HS-5 (cell line): ENCODE measurements at regions not wholly inside any gene's neighbourhood (a gene's known extent, or its start where the extent isn't known, plus 50 kb on each side); places are given as distances from the start of the nearest gene placed in this dataset.

ENCODE experiments used
- DNase-seq: peaks from one replicate; pipeline ENCODE4 v3.0.0-alpha.2; 2012; ENCODE audit warnings: low read depth

- DNase-seq = no peak
Observed at GRCh38 chr6:14031516-14031915, 86.1 kb upstream of the CD83 start.

GRCh38 chr6:14035071-14035847 is 82.3 kb upstream of the CD83 start:
- peak; percentile 86 for DNase-seq

- no peak for DNase-seq
Observed at GRCh38 chr6:14035874-14036273, 81.7 kb upstream of the CD83 start.

GRCh38 chr6:14036911-14037310 is 80.7 kb upstream of the CD83 start:
- DNase-seq = no peak

- peak; percentile 62 for DNase-seq
Observed at GRCh38 chr6:14037402-14038277, 79.9 kb upstream of the CD83 start.

GRCh38 chr6:14038467-14039437 is 78.8 kb upstream of the CD83 start:
- no peak for DNase-seq

GRCh38 chr6:14040042-14040441 is 77.5 kb upstream of the CD83 start:
- no peak for DNase-seq

GRCh38 chr6:14046476-14047068 is 71.0 kb upstream of the CD83 start:
- no peak for DNase-seq

- no peak for DNase-seq
Observed at GRCh38 chr6:14047151-14047740, 70.3 kb upstream of the CD83 start.

- DNase-seq = no peak
Observed at GRCh38 chr6:14048837-14049236, 68.7 kb upstream of the CD83 start.

GRCh38 chr6:14051355-14051754 is 66.2 kb upstream of the CD83 start:
- no peak for DNase-seq

GRCh38 chr6:14053811-14054210 is 63.8 kb upstream of the CD83 start:
- no peak for DNase-seq

- DNase-seq = no peak
Observed at GRCh38 chr6:14055541-14055940, 62.0 kb upstream of the CD83 start.

- no peak for DNase-seq
Observed at GRCh38 chr6:14058029-14058695, 59.4 kb upstream of the CD83 start.

- DNase-seq = no peak
Observed at GRCh38 chr6:14058735-14059134, 58.8 kb upstream of the CD83 start.

GRCh38 chr6:14059791-14060436 is 57.7 kb upstream of the CD83 start:
- DNase-seq = no peak

- DNase-seq = no peak
Observed at GRCh38 chr6:14060971-14061370, 56.6 kb upstream of the CD83 start.

GRCh38 chr6:14061643-14062042 is 55.9 kb upstream of the CD83 start:
- DNase-seq = no peak

GRCh38 chr6:14062345-14063029 is 55.1 kb upstream of the CD83 start:
- DNase-seq = no peak

- DNase-seq = no peak
Observed at GRCh38 chr6:14063756-14064155, 53.8 kb upstream of the CD83 start.
